Retina (tissue), 1 donor: ENCODE measurements at regions not wholly inside any gene's neighbourhood (a gene's known extent, or its start where the extent isn't known, plus 50 kb on each side); places are given as distances from the start of the nearest gene placed in this dataset.

ENCODE experiments used
- DNase-seq: peaks from one replicate; pipeline ENCODE4 v3.0.0-alpha.2; 2016

GRCh38 chr6:105810105-105810921 lies 275.8 kb upstream of the PRDM1 start:
- peak; percentile 11 for DNase-seq

- DNase-seq = no peak
Observed at GRCh38 chr6:105808571-105808970, 277.6 kb upstream of the PRDM1 start.

GRCh38 chr6:105807905-105808304 lies 278.2 kb upstream of the PRDM1 start:
- DNase-seq = no peak

- no peak for DNase-seq
Observed at GRCh38 chr6:105806486-105806920, 279.6 kb upstream of the PRDM1 start.

GRCh38 chr6:105805501-105806023 lies 280.6 kb upstream of the PRDM1 start:
- no peak for DNase-seq

- no peak for DNase-seq
Observed at GRCh38 chr6:105804424-105804823, 281.7 kb upstream of the PRDM1 start.

- DNase-seq = no peak
Observed at GRCh38 chr6:105804000-105804399, 282.1 kb upstream of the PRDM1 start.

GRCh38 chr6:105803442-105803841 lies 282.7 kb upstream of the PRDM1 start:
- DNase-seq = no peak

GRCh38 chr6:105802703-105803102 lies 283.4 kb upstream of the PRDM1 start:
- no peak for DNase-seq

- DNase-seq = no peak
Observed at GRCh38 chr6:105800871-105801270, 285.3 kb upstream of the PRDM1 start.

- no peak for DNase-seq
Observed at GRCh38 chr6:105800398-105800797, 285.7 kb upstream of the PRDM1 start.

- DNase-seq = no peak
Observed at GRCh38 chr6:105799056-105799455, 287.1 kb upstream of the PRDM1 start.

- no peak for DNase-seq
Observed at GRCh38 chr6:105797983-105798453, 288.1 kb upstream of the PRDM1 start.

- no peak for DNase-seq
Observed at GRCh38 chr6:105797286-105797979, 288.7 kb upstream of the PRDM1 start.

GRCh38 chr6:105795913-105796517 lies 290.1 kb upstream of the PRDM1 start:
- no peak for DNase-seq

GRCh38 chr6:105795366-105795765 lies 290.8 kb upstream of the PRDM1 start:
- DNase-seq = no peak

- DNase-seq = peak; percentile 15
Observed at GRCh38 chr6:105794870-105795269, 291.3 kb upstream of the PRDM1 start.

GRCh38 chr6:105794239-105794638 lies 291.9 kb upstream of the PRDM1 start:
- peak; percentile 32 for DNase-seq

GRCh38 chr6:105793130-105793529 lies 293.0 kb upstream of the PRDM1 start:
- no peak for DNase-seq

- no peak for DNase-seq
Observed at GRCh38 chr6:105791583-105792318, 294.4 kb upstream of the PRDM1 start.

- no peak for DNase-seq
Observed at GRCh38 chr6:105791179-105791578, 295.0 kb upstream of the PRDM1 start.

- no peak for DNase-seq
Observed at GRCh38 chr6:105790635-105791034, 295.5 kb upstream of the PRDM1 start.

GRCh38 chr6:105789935-105790334 lies 296.2 kb upstream of the PRDM1 start:
- DNase-seq = no peak
